Head of caudate nucleus (tissue), 42 donors: ENCODE measurements at regions not wholly inside any gene's neighbourhood (a gene's known extent, or its start where the extent isn't known, plus 50 kb on each side); places are given as distances from the start of the nearest gene placed in this dataset.
A peak's percentile ranks its signal among the peaks of the same experiment; 100 is the strongest.

Experiments used
- DNase-seq, 42 donors: peaks; one replicate each; pipeline versions ENCODE4 v3.0.0 to v3.0.0-alpha.2; 2020 to 2021; ENCODE audit warnings: mixed read lengths in 7 of 42
- intact Hi-C: fragments of 100-400 bp; cut with DNase I; formaldehyde crosslinking; loops from one replicate; pipeline ENCODE4 v1.15.0; 2022

DNA sequence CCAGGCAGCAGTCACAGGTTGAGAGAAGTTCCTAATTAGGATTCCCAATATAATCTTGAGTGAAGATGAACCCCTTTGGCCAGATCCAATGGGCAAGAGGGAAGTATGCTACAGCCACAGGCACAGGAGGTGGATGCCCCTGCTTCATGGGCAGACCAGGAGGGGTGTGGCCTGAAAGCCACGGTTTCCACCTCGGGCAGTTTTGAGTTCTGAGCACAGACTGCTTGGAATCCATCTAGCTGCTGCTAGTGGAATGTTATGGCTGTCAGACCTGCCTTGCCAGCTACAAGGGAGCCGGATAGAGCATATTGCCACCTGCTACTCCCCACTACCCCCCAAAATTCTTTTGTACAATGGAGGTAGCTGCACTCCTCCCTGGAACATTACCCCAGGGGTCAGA, 672.9 kb downstream of the HACE1 start:
- no peak for DNase-seq
- intact Hi-C loops, result no loop called here

DNA sequence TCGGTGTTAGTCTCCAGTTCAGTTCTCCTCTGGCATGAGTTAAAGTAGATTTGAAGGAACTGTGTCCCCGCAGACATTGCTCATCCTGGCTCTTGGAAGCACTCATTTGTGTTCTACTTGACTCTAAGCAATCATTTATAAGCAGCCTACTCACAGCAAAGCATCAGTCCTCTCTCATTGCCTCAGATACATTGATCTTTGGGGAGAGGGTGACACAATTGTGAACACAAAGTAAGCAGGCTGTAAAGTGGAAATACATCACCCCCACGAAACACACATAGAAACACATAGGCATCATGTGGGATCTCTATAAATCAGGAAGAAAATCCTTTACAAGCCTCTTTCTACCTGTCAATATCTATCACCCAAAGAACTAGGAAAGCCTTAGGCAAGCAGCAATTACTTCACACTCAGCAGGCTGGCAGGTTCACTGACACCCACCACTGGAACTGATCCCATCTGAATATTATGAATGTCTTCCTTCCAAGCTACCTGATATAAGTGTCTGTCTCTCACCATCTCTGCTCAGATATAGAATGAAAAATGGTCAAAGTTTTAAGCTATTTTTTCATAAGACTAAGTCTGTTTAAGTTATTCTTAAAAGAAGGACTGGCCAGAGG, 675.8 kb downstream of the HACE1 start:
- intact Hi-C loops, result no loop called here

DNA sequence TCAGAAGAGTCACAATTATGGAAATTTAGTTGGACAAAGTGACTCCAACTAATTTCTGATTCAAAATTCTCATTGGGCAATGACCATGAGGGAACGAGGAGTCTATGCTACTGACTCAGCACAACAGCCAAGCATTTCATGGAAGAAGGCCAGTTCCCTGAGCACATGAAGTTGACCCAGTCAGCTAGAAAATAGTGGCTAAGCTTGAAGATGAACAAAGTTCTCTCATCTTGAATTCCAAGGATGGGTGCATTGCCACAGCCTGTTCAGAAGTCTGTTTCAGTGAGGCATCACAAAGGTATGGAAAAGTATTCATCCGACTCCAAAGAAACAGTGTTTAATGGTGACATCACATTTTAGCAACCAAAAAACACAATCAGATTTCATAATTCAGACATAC, 676.9 kb downstream of the HACE1 start:
- intact Hi-C loops, result no loop called here
- DNase-seq, result peak in 10 of 42 donors; percentile 3 to 64 (median 19)

More for the DNA sequence above, 675.8 kb downstream of the HACE1 start:
- peak in 14 of 42 donors; percentile 7 to 62 (median 22) for DNase-seq

- DNase-seq, result no peak
- intact Hi-C loops, result no loop called here
Measured at GRCh38 chr6:104173668-104174067, 686.1 kb downstream of the HACE1 start.

DNA sequence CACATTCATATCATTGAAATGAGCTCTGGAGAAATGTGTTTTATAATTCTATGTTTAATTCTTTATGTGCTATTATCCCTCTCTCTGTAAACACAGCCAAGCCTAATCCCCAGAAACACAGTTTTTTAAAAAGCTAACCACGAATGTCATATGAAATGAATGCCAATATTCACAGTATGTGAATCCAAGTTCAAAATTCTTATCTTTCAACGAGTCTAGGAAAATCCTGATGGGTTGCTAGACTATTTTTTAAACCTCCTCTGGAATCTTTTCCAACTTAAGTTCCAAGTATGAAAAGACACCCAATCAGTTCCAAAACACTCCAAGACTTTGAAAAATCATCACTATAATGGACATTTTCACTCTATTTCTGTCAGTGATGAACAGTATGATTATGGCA, 689.3 kb downstream of the HACE1 start:
- intact Hi-C loops, result no loop called here
- no peak for DNase-seq

- no peak for DNase-seq
- intact Hi-C loops, result no loop called here
Measured at GRCh38 chr6:104166055-104166668, 693.6 kb downstream of the HACE1 start.

DNA sequence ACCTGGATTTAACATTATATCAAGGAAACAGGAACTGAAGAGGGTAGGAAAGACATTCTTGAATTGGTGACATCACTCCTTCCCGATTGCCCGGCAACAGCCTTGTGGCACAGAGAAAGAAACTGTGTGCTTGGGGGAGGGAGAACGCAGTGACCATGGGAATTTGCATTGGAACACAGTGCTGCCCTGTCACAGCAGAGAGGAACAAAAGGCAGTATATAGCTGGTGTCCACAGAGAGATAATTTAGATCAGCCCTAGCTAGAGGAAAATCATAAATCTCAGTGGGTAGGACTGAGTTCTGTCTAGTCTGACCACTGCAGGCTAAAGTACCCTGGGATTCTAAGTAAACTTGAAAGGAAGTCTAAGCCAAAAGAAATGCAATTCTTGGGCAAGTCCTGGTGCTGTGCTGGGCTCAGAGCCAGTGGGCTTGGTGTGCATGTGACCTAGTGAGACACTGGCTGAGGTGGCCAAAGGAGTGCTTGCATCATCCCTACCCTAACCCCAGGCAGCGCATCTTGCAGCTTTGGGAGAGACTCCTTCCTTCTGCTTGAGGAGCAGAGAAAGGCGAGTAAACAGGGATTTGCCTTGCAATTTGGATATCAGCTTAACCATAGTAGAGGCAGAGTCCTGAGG, 697.6 kb downstream of the HACE1 start:
- DNase-seq, result peak in 3 of 42 donors; percentile 5 to 36 (median 11)
- intact Hi-C loops, result no loop called here

DNA sequence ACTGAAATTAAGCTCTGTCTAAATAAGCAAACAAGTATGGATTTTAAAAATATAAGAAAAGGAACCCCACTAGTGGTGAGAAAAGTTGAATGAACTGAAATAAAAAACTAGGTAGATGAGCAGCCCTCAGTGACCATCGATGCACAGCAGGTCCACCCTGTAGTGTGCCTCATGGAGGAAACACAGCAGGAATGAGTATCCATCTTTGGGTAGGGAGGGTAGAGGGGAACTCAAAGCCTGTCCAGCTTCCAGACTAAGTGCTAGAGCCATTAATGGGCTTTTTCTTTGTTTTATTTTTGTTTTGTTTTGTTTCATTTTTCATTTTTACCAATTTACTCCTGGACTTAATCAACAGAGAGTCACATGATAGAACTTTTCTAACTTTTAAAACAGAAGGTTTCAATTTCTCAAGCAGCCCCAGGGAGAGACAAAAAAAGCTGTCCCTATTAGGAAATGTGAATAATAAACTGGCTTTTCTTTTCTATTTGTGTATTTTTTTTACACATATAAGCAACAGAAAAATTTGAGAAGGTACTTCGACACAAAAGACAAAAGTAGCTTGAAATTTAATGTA, 700.6 kb downstream of the HACE1 start:
- no peak for DNase-seq

GRCh38 chr6:104143757-104144156, 716.0 kb downstream of the HACE1 start:
- intact Hi-C loops, result no loop called here
- DNase-seq, result no peak

More for the DNA sequence above, 700.6 kb downstream of the HACE1 start:
- intact Hi-C loops, result no loop called here

GRCh38 chr6:104134876-104135275, 724.8 kb downstream of the HACE1 start:
- DNase-seq, result no peak
- intact Hi-C loops, result no loop called here

DNA sequence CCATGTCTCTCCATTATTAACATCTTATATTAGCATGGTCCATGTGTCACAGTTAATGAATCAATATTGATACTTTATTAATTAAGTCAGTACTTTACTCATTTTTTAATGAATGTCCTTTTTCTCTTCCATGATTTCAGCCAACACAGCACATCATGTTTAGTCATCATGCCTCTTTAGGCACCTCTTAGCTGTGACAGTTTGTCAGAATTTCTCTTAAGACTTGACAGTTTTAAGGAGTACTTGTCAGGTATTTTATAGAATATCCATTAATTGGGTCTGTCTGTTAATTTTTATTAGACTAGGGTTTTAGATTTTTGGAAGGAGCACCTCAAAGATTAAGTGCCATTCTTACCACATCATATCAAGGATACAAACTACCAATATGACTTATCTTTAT, 729.4 kb downstream of the HACE1 start:
- intact Hi-C loops, result no loop called here
- DNase-seq, result no peak

DNA sequence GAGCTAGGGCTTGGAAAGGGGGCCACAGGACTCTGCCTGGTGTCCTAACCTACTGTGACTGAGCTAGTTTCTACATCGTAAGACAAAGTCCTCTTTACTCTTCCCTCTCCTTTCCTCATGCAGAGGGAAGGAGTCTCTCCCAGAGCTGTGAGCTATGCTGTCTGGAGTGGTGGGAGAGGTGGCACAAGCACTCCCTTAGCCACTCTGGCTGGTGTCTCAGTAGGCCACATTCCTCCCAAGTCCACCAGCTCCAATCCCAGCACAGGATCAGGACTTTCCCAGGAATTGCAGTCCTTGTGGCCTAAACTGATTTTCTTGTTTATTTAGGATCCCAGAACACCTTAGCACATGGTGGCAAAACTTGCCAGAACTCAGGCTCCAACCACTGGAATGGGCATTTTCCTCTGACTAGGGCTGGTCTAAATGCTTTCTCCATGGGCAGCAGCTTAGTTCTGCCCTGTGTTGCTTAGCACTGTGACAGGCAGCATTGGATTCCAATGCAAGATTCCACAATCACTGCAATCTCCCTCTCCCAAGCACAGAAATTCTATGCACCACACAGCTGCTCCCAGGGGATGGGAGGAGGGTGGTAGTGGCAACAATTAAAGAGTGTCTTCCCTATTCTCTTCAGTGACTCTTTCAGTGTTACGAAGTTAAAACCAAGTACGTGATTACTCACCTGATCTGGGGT, 733.3 kb downstream of the HACE1 start:
- intact Hi-C loops, result no loop called here

DNA sequence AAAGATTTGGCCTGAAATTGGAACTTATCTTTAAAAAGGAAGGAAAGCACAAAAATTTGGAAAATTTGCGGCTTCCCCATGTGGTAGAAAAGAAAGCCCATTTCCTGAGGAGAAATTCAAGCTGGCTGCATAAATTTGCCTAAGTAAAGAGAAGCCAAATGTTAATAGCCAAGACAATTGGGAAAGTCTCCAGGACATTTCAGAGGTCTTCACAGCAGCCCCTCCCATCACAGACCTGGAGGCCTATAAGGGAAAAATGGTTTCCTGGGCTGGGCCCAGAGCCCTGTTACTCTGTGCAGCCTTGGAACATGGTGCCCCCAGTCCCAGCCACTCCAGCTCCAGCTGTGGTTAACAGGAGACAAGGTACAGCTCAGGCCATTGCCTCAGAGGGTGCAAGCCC, 736.5 kb downstream of the HACE1 start:
- no peak for DNase-seq
- intact Hi-C loops, result no loop called here

More for the DNA sequence above, 733.3 kb downstream of the HACE1 start:
- DNase-seq, result no peak

DNA sequence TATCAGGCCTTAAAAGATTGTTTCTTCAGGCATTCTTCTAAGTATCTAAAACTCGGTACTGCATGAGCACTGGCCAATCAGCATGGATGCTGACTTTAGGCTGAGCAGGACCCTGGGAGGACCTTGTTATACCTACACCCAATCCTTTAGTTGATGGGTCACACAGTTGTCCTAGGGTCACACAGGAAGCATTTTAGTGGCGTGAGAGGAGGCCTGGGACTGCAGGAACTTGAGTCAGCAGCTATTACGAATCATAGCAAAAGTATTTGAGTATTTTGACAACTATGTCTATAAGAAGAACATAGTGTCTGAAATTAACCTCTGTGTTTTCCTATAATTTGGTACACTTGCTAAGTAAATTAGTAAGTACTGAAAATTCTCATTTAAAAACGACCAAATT, 741.4 kb downstream of the HACE1 start:
- DNase-seq, result no peak
- intact Hi-C loops, result no loop called here

- DNase-seq, result no peak
- intact Hi-C loops, result no loop called here
Measured at GRCh38 chr6:104109806-104110205, 749.9 kb downstream of the HACE1 start.

DNA sequence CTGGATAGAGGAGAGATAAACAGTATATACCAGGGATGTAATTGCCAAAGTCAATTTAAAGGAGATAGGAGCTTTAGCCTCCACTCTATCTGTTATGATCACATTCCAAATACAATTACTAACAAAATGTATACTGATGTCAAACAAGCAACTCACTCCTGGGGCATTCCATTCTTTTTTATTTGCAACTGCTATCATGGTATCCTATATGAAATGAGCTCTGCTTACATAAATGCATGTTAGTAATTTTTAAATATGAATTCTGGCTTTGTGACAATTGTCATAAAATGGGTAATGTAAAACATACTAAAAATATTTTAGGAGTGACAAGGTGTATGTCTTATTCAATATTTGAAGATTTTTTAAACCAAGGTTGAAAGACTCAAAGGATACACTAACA, 751.1 kb downstream of the HACE1 start:
- DNase-seq, result no peak
- intact Hi-C loops, result no loop called here

DNA sequence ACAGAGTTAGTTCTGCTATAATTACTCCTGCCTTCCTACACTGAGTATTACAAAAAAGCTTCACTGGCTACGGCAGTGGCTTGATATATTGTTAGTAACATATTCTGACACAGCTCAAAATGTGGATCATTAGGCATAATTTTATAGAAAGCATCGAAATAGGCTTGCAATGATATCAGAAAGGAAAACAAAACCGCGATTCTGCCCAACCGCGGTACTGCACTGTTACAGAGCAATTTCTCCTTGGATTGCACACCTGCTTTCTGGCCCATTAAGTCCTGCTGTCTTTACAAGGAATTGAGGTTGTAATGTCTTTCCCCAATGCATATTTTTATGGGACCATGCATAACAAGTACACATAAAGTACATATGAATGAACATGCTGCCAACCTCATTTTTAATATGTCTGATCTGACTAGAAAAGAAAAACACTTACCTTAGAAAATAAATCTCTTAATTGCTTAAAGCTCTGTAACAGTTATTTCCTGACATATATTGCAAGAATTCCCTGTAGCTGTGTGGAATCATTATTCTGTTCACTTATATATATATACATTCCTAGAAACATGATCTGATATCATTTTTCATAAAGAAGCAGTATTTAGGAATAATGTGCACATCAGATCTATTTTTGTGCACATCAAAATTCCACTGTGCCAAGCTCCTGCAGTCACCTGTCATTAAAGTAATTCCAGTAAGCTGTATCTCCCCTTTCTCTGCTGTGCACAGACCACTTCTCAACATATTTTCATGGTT, 763.9 kb downstream of the HACE1 start:
- DNase-seq, result peak in 4 of 42 donors; percentile 2 to 36 (median 8)
- intact Hi-C loops, result no loop called here

DNA sequence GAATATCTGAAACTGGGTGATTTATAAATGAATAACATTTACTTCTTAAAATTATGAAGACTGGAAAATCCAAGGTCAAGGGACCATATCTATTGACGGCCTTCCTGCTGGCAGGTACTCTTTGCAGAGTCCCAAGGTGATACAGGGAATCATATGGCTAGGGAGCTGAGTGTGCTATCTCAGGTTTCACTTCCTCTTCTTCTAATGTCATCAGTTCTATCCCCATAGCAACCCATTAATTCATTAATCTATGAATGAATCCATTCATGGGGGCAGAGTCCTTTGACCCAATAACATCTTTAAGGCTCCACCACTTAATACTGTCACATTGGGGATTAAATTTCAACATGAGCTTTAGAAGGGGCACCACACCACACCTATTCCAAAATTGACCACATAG, 772.0 kb downstream of the HACE1 start:
- DNase-seq, result no peak
- intact Hi-C loops, result no loop called here

- intact Hi-C loops, result no loop called here
Measured at GRCh38 chr6:104068281-104068680, 791.4 kb downstream of the HACE1 start.

More at GRCh38 chr6:104068281-104068680, 791.4 kb downstream of the HACE1 start:
- DNase-seq, result no peak
